ENCODE measurements at regions not wholly inside any gene's neighbourhood (a gene's known extent, or its start where the extent isn't known, plus 50 kb on each side); places are given as distances from the start of the nearest gene placed in this dataset.

DNA sequence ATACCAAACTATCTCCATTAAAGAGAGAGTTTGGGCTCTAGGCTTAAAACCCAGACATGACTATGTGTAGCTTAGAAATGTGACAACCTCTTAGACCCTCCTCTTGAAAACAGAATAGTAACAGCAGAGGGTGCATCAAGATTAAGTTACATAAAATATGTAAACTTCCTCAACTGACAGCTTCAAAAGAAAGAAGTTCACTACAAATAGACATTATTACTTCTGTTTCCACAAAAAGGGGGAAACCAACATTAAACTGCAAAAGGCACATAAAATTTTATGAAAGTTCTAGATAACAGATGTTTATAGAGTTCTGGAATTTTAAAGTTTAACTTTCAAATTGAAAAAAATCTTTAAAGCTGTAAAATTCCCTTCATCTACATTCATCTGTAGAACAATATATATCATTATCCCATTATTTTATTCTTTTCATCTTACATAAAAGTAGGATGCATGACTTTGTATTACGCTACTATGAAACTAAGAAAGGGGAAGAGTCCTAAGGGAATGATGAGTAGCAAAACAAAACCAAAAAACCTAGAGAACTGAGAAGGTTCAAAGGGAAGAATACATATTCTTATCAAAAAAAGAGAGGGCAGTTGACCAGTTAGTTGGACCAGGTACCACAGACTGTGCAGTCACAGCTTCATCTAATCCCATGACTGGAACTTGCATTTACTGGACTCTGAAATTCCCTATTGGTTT lies 177.0 kb downstream of the SIPA1L2 start:
- no peak overlapping the region for H3K4me2 ChIP-seq (ENCODE audit: insufficient read depth, insufficient read length, low read length)

More for the DNA sequence above, 177.0 kb downstream of the SIPA1L2 start:
- Histone ChIP-seq H3K9ac (ENCODE audit: extremely low read depth, insufficient read length, low read length) (no peak overlapping the region), H4K20me1 (ENCODE audit: control insufficient read depth, insufficient read depth, insufficient read length) (no peaks in the 10 kb centered on the region), H3K4me1 (ENCODE audit: insufficient read depth, low read length) (peaks cover 12% of the 10 kb centered on the region), H2AK5ac (ENCODE audit: insufficient read length, low read length) (no peak overlapping the region), H3K23ac (ENCODE audit: insufficient read length, low read depth, low read length) (no peak overlapping the region), H3T11ph (ENCODE audit: low read length) (no peak overlapping the region), H3K79me2 (ENCODE audit: insufficient read depth, low read length) (no peaks in the 10 kb centered on the region), H4K5ac (ENCODE audit: insufficient read length, low read depth, low read length) (no peak overlapping the region), H2AFZ (ENCODE audit: low read length) (no peak overlapping the region), H4K91ac (ENCODE audit: insufficient read length, low read depth, low read length) (no peak overlapping the region), H2BK20ac (ENCODE audit: low read depth, low read length, poor library complexity, severe bottlenecking) (no peak overlapping the region), H3K27me3 (ENCODE audit: insufficient read depth, low read length) (no peaks in the 10 kb centered on the region), H3K9me3 (ENCODE audit: control insufficient read depth, low read depth, low read length) (no peaks in the 10 kb centered on the region), H3K79me1 (ENCODE audit: insufficient read depth, low read depth, low read length, poor library complexity, severe bottlenecking) (no peaks in the 10 kb centered on the region), H3K27ac (ENCODE audit: insufficient read length, low read depth, low read length) (no peak overlapping the region), H2BK120ac (ENCODE audit: low read depth, low read length, poor library complexity, severe bottlenecking) (no peak overlapping the region), H3K18ac (ENCODE audit: insufficient read length, low read depth, low read length) (no peak overlapping the region), H2BK5ac (ENCODE audit: insufficient read length, low read length) (no peak overlapping the region), H3K23me2 (ENCODE audit: insufficient read length, low read depth, low read length, poor library complexity, severe bottlenecking) (no peaks in the 10 kb centered on the region), H2BK12ac (ENCODE audit: insufficient read length, low read depth, low read length) (no peak overlapping the region), H3K56ac (ENCODE audit: insufficient read length, low read depth, low read length) (no peak overlapping the region), H2BK15ac (ENCODE audit: low read depth, low read length) (no peak overlapping the region), H4K8ac (replicated peaks; ENCODE audit: insufficient read length, low read depth, low read length) (no peak overlapping the region), H3K14ac (ENCODE audit: insufficient read depth, low read length) (no peak overlapping the region), H3K4ac (ENCODE audit: low read depth, low read length) (no peak overlapping the region)
- Mint-ChIP-seq H3K36me3 (ENCODE audit: insufficient read depth in 1 of 3, low read depth in 3 of 3) (peaks cover 0 to 6% (median 0%) of the 10 kb centered on the region in 3 experiments; a peak in 1 of 7 replicates), H3K27ac (no peak overlapping the region), H3K9me3 (no peaks in the 10 kb centered on the region), H3K4me1 (peaks cover 31 to 32% of the 10 kb centered on the region in 2 experiments), H3K27me3 (ENCODE audit: low read depth) (no peaks in the 10 kb centered on the region), H3K4me3 (no peak overlapping the region)
- WGBS (ENCODE audit: extremely low coverage, insufficient read length, low lambda C conversion rate): no CpG with 5 or more reads among the region's 1 CpG
- DNase-seq: no peak
- TF ChIP-seq CTCF (conservative IDR thresholded peaks at IDR 0.05): no peak
